SU-DHL-6 (cell line): ENCODE measurements at regions not wholly inside any gene's neighbourhood (a gene's known extent, or its start where the extent isn't known, plus 50 kb on each side); places are given as distances from the start of the nearest gene placed in this dataset.

Source experiments
- CTCF ChIP-seq: fragments of 200-600 bp; sonication (generic); IDR thresholded peaks from one replicate; pipeline ENCODE4 v1.5.1; 2017; ENCODE audit warnings: antibody characterized with exemption, mild to moderate bottlenecking, low read length, moderate library complexity; ENCODE audit not compliant: insufficient read depth, poor library complexity, severe bottlenecking
- EZH2phosphoT487 ChIP-seq: fragments of 200-600 bp; sonication (generic), shearing (Covaris generic); conservative IDR thresholded peaks from 2 replicates; pipeline ENCODE4 v1.6.1; 2018; ENCODE audit warnings: mild to moderate bottlenecking, antibody characterized with exemption, low read length, moderate library complexity, mixed read lengths

GRCh38 chrX:14476205-14476604 is 53.1 kb upstream of the GLRA2 start:
- TF ChIP-seq CTCF (no peak), EZH2phosphoT487 (no peak)
